K562 (cell line): ENCODE measurements at regions not wholly inside any gene's neighbourhood (a gene's known extent, or its start where the extent isn't known, plus 50 kb on each side); places are given as distances from the start of the nearest gene placed in this dataset.

Source experiments
- IRF2 ChIP-seq: sonication (generic); formaldehyde crosslinking; IDR thresholded peaks from 2 replicates; pipeline ENCODE4 v1.8.1; 2022; ENCODE audit warnings: mild to moderate bottlenecking, missing genetic modification reagents
- MECOM ChIP-seq: fragments of 250-450 bp; sonication (Bioruptor Pico); IDR thresholded peaks from 2 replicates; pipeline ENCODE4 v1.8.0; 2022; ENCODE audit warnings: inconsistent platforms
- PRPF4 ChIP-seq: fragments of 200-400 bp; formaldehyde crosslinking; IDR thresholded peaks from one replicate; pipeline ENCODE4 v1.6.1; 2017; ENCODE audit warnings: low read length, low read depth, mild to moderate bottlenecking; ENCODE audit not compliant: insufficient read depth, poor library complexity, severe bottlenecking
- ZNF121 ChIP-seq: sonication (generic); formaldehyde crosslinking; conservative IDR thresholded peaks from 2 replicates; pipeline ENCODE4 v1.8.0; 2022; ENCODE audit warnings: missing genetic modification reagents
- ZNF280A ChIP-seq: fragments of 450-650 bp; IDR thresholded peaks from 2 replicates; pipeline ENCODE4 v1.6.1; 2018; ENCODE audit warnings: mild to moderate bottlenecking, low read depth; ENCODE audit not compliant: partially characterized antibody
- TF ChIP-seq, protein P1 (sequence below): sonication (generic); formaldehyde crosslinking; IDR thresholded peaks from 2 replicates; pipeline ENCODE4 v1.8.1; 2023; ENCODE audit warnings: mild to moderate bottlenecking, missing genetic modification reagents
- TF ChIP-seq, protein P2 (sequence below): sonication (generic); formaldehyde crosslinking; IDR thresholded peaks from 2 replicates; pipeline ENCODE4 v1.8.0; 2022; ENCODE audit warnings: missing genetic modification reagents, mild to moderate bottlenecking, borderline replicate concordance

- no peak for TF ChIP-seq ZNF280A
- TF ChIP-seq, protein P1, sequence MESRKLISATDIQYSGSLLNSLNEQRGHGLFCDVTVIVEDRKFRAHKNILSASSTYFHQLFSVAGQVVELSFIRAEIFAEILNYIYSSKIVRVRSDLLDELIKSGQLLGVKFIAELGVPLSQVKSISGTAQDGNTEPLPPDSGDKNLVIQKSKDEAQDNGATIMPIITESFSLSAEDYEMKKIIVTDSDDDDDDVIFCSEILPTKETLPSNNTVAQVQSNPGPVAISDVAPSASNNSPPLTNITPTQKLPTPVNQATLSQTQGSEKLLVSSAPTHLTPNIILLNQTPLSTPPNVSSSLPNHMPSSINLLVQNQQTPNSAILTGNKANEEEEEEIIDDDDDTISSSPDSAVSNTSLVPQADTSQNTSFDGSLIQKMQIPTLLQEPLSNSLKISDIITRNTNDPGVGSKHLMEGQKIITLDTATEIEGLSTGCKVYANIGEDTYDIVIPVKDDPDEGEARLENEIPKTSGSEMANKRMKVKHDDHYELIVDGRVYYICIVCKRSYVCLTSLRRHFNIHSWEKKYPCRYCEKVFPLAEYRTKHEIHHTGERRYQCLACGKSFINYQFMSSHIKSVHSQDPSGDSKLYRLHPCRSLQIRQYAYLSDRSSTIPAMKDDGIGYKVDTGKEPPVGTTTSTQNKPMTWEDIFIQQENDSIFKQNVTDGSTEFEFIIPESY (CRISPR knock-in tag), result no peak
- TF ChIP-seq IRF2 (CRISPR knock-in tag), result no peak
- TF ChIP-seq, protein P2, sequence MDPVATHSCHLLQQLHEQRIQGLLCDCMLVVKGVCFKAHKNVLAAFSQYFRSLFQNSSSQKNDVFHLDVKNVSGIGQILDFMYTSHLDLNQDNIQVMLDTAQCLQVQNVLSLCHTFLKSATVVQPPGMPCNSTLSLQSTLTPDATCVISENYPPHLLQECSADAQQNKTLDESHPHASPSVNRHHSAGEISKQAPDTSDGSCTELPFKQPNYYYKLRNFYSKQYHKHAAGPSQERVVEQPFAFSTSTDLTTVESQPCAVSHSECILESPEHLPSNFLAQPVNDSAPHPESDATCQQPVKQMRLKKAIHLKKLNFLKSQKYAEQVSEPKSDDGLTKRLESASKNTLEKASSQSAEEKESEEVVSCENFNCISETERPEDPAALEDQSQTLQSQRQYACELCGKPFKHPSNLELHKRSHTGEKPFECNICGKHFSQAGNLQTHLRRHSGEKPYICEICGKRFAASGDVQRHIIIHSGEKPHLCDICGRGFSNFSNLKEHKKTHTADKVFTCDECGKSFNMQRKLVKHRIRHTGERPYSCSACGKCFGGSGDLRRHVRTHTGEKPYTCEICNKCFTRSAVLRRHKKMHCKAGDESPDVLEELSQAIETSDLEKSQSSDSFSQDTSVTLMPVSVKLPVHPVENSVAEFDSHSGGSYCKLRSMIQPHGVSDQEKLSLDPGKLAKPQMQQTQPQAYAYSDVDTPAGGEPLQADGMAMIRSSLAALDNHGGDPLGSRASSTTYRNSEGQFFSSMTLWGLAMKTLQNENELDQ (CRISPR knock-in tag), result no peak
- TF ChIP-seq ZNF121 (CRISPR knock-in tag), result no peak
- TF ChIP-seq PRPF4, result no peak
- TF ChIP-seq MECOM, result no peak
Measured at GRCh38 chr2:15793078-15793913, 147.1 kb upstream of the MYCN start.
